ENCODE measurements at regions not wholly inside any gene's neighbourhood (a gene's known extent, or its start where the extent isn't known, plus 50 kb on each side); places are given as distances from the start of the nearest gene placed in this dataset.

DNA sequence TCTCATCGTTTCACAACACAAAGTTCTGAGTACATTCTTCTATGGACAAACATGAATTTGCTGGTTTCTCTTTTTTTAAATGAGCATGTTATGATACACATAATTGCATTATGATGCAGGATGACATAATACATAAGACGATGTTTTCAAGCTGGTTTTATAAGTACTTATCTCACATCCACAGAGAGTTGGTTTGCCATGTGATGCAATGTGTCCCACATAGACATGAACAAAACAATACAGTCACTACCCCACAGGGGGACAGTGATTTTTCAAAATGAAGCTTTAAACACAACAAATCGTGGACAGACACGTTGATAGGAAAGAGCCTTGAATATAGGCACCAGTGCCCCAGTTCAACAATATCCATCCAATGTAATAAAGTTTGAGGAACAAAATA is 447.1 kb downstream of the KLF12 start:
- intact Hi-C loops (cut with DNase I) = no loop called here
- Histone ChIP-seq H3K4me1 (replicated peaks in 1 of 2) (no peaks in the 10 kb centered on the region), H3K9me3 (replicated peaks in 1 of 3) (no peaks in the 10 kb centered on the region), H3K36me3 (replicated peaks in 1 of 2) (no peaks in the 10 kb centered on the region), H3K27ac (no peak overlapping the region), H3K27me3 (no peaks in the 10 kb centered on the region), H3K4me3 (no peak overlapping the region)
- 78 to 87% (median 86%) methylated on average over 4 of the region's 4 CpGs for WGBS, 4 donors
- TF ChIP-seq, protein P1, sequence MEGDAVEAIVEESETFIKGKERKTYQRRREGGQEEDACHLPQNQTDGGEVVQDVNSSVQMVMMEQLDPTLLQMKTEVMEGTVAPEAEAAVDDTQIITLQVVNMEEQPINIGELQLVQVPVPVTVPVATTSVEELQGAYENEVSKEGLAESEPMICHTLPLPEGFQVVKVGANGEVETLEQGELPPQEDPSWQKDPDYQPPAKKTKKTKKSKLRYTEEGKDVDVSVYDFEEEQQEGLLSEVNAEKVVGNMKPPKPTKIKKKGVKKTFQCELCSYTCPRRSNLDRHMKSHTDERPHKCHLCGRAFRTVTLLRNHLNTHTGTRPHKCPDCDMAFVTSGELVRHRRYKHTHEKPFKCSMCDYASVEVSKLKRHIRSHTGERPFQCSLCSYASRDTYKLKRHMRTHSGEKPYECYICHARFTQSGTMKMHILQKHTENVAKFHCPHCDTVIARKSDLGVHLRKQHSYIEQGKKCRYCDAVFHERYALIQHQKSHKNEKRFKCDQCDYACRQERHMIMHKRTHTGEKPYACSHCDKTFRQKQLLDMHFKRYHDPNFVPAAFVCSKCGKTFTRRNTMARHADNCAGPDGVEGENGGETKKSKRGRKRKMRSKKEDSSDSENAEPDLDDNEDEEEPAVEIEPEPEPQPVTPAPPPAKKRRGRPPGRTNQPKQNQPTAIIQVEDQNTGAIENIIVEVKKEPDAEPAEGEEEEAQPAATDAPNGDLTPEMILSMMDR (IDR thresholded peaks at IDR 0.05) = no peak
- no peak for DNase-seq

DNA sequence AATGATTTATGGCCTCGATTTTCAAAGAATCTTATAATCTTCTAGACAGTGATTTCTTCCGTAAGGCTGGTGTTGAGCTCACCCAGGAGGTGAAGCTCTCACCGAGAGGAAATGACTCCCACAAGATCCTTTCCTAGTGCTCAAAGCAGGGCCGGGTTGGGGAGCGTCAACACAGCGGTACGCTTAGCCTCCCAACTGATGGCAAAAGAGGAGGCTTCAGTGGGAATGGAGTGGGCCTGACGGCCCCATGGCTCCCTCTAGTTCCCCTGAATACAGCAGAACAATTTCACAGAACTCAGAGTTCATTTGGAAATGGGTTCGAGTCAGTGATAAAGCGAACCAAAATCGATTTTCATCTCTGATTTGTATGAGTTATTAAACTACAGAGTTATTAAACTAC is 449.5 kb downstream of the KLF12 start:
- 88 to 95% (median 92%) methylated on average over 11 of the region's 11 CpGs for WGBS, 4 donors
- intact Hi-C loops (cut with DNase I) = no loop called here
- TF ChIP-seq, protein P1 (IDR thresholded peaks at IDR 0.05) = no peak
- no peak for TF ChIP-seq POLR2A (IDR thresholded peaks at IDR 0.05)
- H3K4me3 ChIP-seq = no peak overlapping the region
- H3K4me1 ChIP-seq (replicated peaks in 1 of 2) = no peaks in the 10 kb centered on the region
- no peaks in the 10 kb centered on the region for H3K9me3 ChIP-seq (replicated peaks in 1 of 3)
- no peak for DNase-seq
- no peak overlapping the region for H3K27ac ChIP-seq
- no peaks in the 10 kb centered on the region for H3K27me3 ChIP-seq
- H3K36me3 ChIP-seq (replicated peaks in 1 of 2) = no peaks in the 10 kb centered on the region

DNA sequence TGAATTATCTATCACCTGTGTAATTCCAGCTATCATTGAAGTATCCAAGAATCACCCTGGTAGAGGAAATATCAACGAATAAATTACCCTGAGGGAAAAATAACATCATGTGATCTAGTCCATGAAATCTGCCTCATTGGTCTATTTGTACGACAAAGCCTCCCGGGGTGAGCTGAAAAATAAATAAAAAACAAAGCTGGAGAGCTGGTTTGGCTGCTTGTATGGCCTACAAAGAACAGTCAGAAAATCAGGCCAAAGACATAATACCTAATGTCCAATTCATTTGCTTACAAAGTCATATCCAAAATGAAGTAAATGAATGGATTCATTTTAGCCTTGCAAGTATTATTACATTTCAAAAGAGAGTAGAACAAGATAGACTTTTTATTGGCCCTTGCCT is 449.9 kb downstream of the KLF12 start:
- H3K9me3 ChIP-seq (replicated peaks in 1 of 3) = no peaks in the 10 kb centered on the region
- H3K4me1 ChIP-seq (replicated peaks in 1 of 2) = no peaks in the 10 kb centered on the region
- 85 to 93% (median 88%) methylated on average over 3 of the region's 3 CpGs for WGBS, 4 donors
- no peaks in the 10 kb centered on the region for H3K27me3 ChIP-seq
- DNase-seq = no peak
- H3K4me3 ChIP-seq = no peak overlapping the region
- intact Hi-C loops (cut with DNase I) = no loop called here
- no peak for TF ChIP-seq POLR2A (IDR thresholded peaks at IDR 0.05)
- TF ChIP-seq, protein P1 (IDR thresholded peaks at IDR 0.05) = no peak
- no peak overlapping the region for H3K27ac ChIP-seq
- no peaks in the 10 kb centered on the region for H3K36me3 ChIP-seq (replicated peaks in 1 of 2)

GRCh38 chr13:73683746-73684145 is 450.5 kb downstream of the KLF12 start:
- no peak for DNase-seq
- WGBS, 4 donors = 79 to 96% (median 84%) methylated on average over 3 of the region's 3 CpGs
- no peaks in the 10 kb centered on the region for H3K4me1 ChIP-seq (replicated peaks in 1 of 2)
- intact Hi-C loops (cut with DNase I) = no loop called here
- TF ChIP-seq, protein P1 (IDR thresholded peaks at IDR 0.05) = no peak
- TF ChIP-seq POLR2A (IDR thresholded peaks at IDR 0.05) = no peak
- no peak overlapping the region for H3K27ac ChIP-seq
- H3K4me3 ChIP-seq = no peak overlapping the region
- no peaks in the 10 kb centered on the region for H3K27me3 ChIP-seq
- no peaks in the 10 kb centered on the region for H3K9me3 ChIP-seq (replicated peaks in 1 of 3)
- H3K36me3 ChIP-seq (replicated peaks in 1 of 2) = no peaks in the 10 kb centered on the region
